MM.1S (cell line): ENCODE measurements at regions not wholly inside any gene's neighbourhood (a gene's known extent, or its start where the extent isn't known, plus 50 kb on each side); places are given as distances from the start of the nearest gene placed in this dataset.
A peak's percentile ranks its signal among the peaks of the same experiment; 100 is the strongest.

Experiments used
- DNase-seq: peaks from one replicate; pipeline ENCODE4 v3.0.0-alpha.2; 2015
- H2AFZ ChIP-seq: fragments of 300-600 bp; sonication (generic); 2 replicates; pipeline ENCODE4 v1.6.0; 2016; ENCODE audit warnings: antibody characterized with exemption, low read length
- H3F3A ChIP-seq: fragments of 300-600 bp; sonication (generic); 2 replicates; pipeline ENCODE4 v1.6.1; 2016; ENCODE audit warnings: mild to moderate bottlenecking, antibody characterized with exemption, low read length, moderate library complexity, mixed read lengths; ENCODE audit not compliant: insufficient read depth
- H3K27ac ChIP-seq: fragments of 300-600 bp; sonication (generic); 2 replicates; pipeline ENCODE4 v1.5.1; 2016; ENCODE audit warnings: mild to moderate bottlenecking, low read length
- H3K27me3 ChIP-seq: fragments of 300-600 bp; sonication (generic); replicated peaks from 2 replicates; pipeline ENCODE4 v1.6.0; 2016; ENCODE audit warnings: low read length; ENCODE audit not compliant: insufficient read depth
- H3K36me3 ChIP-seq: fragments of 300-600 bp; sonication (generic); replicated peaks from 2 replicates; pipeline ENCODE4 v1.6.1; 2016; ENCODE audit warnings: mild to moderate bottlenecking, low read length, mixed read lengths; ENCODE audit not compliant: insufficient read depth
- H3K4me1 ChIP-seq: fragments of 300-600 bp; sonication (generic); 2 replicates; pipeline ENCODE4 v1.6.1; 2016; ENCODE audit warnings: low read length, mixed read lengths
- H3K4me2 ChIP-seq: fragments of 300-600 bp; sonication (generic); 2 replicates; pipeline ENCODE4 v1.6.0; 2016; ENCODE audit warnings: low read depth, low read length
- H3K4me3 ChIP-seq: fragments of 300-600 bp; sonication (generic); 2 replicates; pipeline ENCODE4 v1.5.1; 2016; ENCODE audit warnings: low read length, mixed read lengths
- H3K79me2 ChIP-seq: fragments of 300-600 bp; sonication (generic); 2 replicates; pipeline ENCODE4 v1.6.1; 2016; ENCODE audit warnings: mixed run types, low read length, mixed read lengths
- H3K9ac ChIP-seq: fragments of 300-600 bp; sonication (generic); 2 replicates; pipeline ENCODE4 v1.6.1; 2016; ENCODE audit warnings: low read length, mixed read lengths
- H3K9me2 ChIP-seq: fragments of 300-600 bp; sonication (generic); replicated peaks from 2 replicates; pipeline ENCODE4 v1.6.1; 2016; ENCODE audit warnings: mild to moderate bottlenecking, low read length, mixed read lengths; ENCODE audit not compliant: insufficient read depth
- H3K9me3 ChIP-seq: fragments of 300-600 bp; sonication (generic); replicated peaks from 2 replicates; pipeline ENCODE4 v1.6.1; 2016; ENCODE audit warnings: mild to moderate bottlenecking, low read length, mixed read lengths; ENCODE audit not compliant: insufficient read depth
- H4K20me1 ChIP-seq: fragments of 300-600 bp; sonication (generic); 2 replicates; pipeline ENCODE4 v1.6.1; 2016; ENCODE audit warnings: mild to moderate bottlenecking, low read length, moderate library complexity, mixed read lengths; ENCODE audit not compliant: insufficient read depth
- EZH2 ChIP-seq: fragments of 300-600 bp; sonication (generic); optimal IDR thresholded peaks from 2 replicates; pipeline ENCODE3; 2017; ENCODE audit warnings: low read depth, mild to moderate bottlenecking, antibody characterized with exemption, low read length, mixed read lengths
- EZH2phosphoT487 ChIP-seq: fragments of 300-600 bp; sonication (generic); IDR thresholded peaks from 2 replicates; pipeline ENCODE4 v1.6.1; 2018; ENCODE audit warnings: antibody characterized with exemption, low read length
- TF ChIP-seq, protein P1 (sequence below): fragments of 300-600 bp; sonication (generic); IDR thresholded peaks from 2 replicates; pipeline ENCODE4 v1.5.1; 2016; ENCODE audit warnings: antibody characterized with exemption, low read length, mixed read lengths

DNA sequence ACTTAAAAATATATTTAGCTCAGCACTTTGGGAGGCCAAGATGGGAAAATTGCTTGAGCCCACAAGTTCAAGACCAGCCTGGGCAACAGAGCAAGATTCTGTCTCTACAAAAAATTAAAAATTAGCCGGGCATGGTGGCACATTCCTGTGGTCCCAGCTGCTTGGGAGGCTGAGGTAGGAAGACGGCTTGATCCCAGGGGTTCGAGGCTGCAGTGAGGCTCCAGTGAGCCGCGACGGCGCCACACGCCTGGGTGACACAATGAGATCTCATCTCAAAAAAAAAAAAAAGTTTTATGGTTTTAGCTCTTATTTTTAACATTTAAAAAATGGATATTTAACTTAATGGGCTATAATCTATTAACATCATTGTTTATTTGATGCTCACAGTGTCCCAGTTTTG is 97.2 kb upstream of the RIPOR2 start:
- Histone ChIP-seq H3K27me3 (no peaks in the 10 kb centered on the region), H3K4me2 (no peak overlapping the region), H3K9me3 (no peaks in the 10 kb centered on the region), H3K4me1 (peaks cover 17% of the 10 kb centered on the region), H3K36me3 (no peaks in the 10 kb centered on the region), H3K9ac (no peak overlapping the region), H3K79me2 (no peaks in the 10 kb centered on the region), H3F3A (peaks cover 13% of the 10 kb centered on the region; the same call in 1 of the 2 replicates), H3K4me3 (no peak overlapping the region), H2AFZ (no peak overlapping the region), H3K27ac (no peak overlapping the region), H3K9me2 (no peaks in the 10 kb centered on the region), H4K20me1 (no peaks in the 10 kb centered on the region)
- DNase-seq = no peak
- no peak for TF ChIP-seq EZH2

DNA sequence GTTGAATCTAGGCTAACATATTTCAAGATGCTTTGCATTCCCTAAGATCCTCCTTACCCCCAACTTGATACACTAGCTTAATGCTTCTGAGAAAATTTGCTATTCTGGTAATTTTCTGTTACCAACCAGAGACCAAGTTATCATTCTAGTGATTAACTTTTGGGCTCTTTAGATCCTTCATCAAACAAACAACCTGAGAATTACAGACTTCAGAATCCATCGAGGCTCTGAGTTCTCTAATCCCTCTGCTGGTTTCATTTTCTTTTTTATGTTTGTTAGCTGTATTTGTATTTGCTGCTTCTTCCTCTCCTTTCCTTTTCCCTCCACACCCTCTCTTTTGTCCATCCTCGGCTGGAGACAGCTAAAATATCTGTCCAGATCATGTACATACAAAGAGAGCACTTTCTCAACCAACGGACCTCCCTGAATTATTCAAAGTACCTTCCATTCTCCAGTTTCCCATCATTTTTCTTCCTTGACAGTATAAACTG is 98.7 kb upstream of the RIPOR2 start:
- Histone ChIP-seq H3K4me2 (peak overlapping the region; percentile 82), H3K36me3 (no peaks in the 10 kb centered on the region), H3F3A (peaks cover 16% of the 10 kb centered on the region), H4K20me1 (no peaks in the 10 kb centered on the region), H3K9ac (peak overlapping the region; percentile 26; the same call in 1 of the 2 replicates), H3K4me3 (peak overlapping the region; percentile 49), H3K79me2 (no peaks in the 10 kb centered on the region), H2AFZ (peak overlapping the region; percentile 65), H3K27ac (no peak overlapping the region; the same call in 1 of the 2 replicates), H3K4me1 (peaks cover 23% of the 10 kb centered on the region), H3K9me2 (no peaks in the 10 kb centered on the region), H3K9me3 (no peaks in the 10 kb centered on the region), H3K27me3 (no peaks in the 10 kb centered on the region)
- no peak for TF ChIP-seq EZH2phosphoT487
- TF ChIP-seq, protein P1, sequence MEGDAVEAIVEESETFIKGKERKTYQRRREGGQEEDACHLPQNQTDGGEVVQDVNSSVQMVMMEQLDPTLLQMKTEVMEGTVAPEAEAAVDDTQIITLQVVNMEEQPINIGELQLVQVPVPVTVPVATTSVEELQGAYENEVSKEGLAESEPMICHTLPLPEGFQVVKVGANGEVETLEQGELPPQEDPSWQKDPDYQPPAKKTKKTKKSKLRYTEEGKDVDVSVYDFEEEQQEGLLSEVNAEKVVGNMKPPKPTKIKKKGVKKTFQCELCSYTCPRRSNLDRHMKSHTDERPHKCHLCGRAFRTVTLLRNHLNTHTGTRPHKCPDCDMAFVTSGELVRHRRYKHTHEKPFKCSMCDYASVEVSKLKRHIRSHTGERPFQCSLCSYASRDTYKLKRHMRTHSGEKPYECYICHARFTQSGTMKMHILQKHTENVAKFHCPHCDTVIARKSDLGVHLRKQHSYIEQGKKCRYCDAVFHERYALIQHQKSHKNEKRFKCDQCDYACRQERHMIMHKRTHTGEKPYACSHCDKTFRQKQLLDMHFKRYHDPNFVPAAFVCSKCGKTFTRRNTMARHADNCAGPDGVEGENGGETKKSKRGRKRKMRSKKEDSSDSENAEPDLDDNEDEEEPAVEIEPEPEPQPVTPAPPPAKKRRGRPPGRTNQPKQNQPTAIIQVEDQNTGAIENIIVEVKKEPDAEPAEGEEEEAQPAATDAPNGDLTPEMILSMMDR = 0 out of 2 replicates have a peak, but pooled peaks have one; percentile 3
- peak; percentile 49 for DNase-seq

DNA sequence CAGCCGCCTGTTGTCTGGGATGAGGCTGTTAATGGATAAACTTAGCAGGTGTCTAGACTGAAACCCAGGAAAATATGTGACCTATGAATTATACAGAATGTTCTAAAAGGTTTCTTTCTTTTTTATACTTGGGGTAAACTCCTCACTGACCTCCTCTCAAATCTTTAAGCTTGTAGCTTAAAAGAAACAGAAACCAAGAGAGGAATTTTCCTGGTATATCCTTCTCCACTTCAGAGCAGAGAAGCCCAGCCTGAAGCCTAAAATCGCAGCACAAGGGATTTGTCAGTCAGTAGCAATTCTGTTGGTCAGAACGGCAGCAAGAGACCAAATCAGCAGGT is 99.4 kb upstream of the RIPOR2 start:
- Histone ChIP-seq H3K79me2 (no peaks in the 10 kb centered on the region), H3K9me3 (no peaks in the 10 kb centered on the region), H3K27ac (peak overlapping the region; percentile 39; the same call in 1 of the 2 replicates), H4K20me1 (no peaks in the 10 kb centered on the region), H3K27me3 (no peaks in the 10 kb centered on the region), H3K4me3 (peak overlapping the region; percentile 49; the same call in 1 of the 2 replicates), H3K4me1 (peaks cover 24% of the 10 kb centered on the region), H3K9ac (peak overlapping the region; percentile 26; the same call in 1 of the 2 replicates), H2AFZ (peak overlapping the region; percentile 65), H3K36me3 (no peaks in the 10 kb centered on the region), H3K9me2 (no peaks in the 10 kb centered on the region), H3K4me2 (peak overlapping the region; percentile 82), H3F3A (peaks cover 20% of the 10 kb centered on the region)
- DNase-seq = no peak
- TF ChIP-seq EZH2 (no peak), EZH2phosphoT487 (no peak)
- TF ChIP-seq, protein P1 = no peak
